HG02571 (cell line): ENCODE measurements at regions not wholly inside any gene's neighbourhood (a gene's known extent, or its start where the extent isn't known, plus 50 kb on each side); places are given as distances from the start of the nearest gene placed in this dataset.

Source experiments
- ATAC-seq: cut with Tn5 transposase; IDR thresholded peaks from one replicate; pipeline ENCODE4 v1.9.1; 2021; ENCODE audit warnings: mild to moderate bottlenecking, moderate library complexity; ENCODE audit not compliant: unreplicated experiment

DNA sequence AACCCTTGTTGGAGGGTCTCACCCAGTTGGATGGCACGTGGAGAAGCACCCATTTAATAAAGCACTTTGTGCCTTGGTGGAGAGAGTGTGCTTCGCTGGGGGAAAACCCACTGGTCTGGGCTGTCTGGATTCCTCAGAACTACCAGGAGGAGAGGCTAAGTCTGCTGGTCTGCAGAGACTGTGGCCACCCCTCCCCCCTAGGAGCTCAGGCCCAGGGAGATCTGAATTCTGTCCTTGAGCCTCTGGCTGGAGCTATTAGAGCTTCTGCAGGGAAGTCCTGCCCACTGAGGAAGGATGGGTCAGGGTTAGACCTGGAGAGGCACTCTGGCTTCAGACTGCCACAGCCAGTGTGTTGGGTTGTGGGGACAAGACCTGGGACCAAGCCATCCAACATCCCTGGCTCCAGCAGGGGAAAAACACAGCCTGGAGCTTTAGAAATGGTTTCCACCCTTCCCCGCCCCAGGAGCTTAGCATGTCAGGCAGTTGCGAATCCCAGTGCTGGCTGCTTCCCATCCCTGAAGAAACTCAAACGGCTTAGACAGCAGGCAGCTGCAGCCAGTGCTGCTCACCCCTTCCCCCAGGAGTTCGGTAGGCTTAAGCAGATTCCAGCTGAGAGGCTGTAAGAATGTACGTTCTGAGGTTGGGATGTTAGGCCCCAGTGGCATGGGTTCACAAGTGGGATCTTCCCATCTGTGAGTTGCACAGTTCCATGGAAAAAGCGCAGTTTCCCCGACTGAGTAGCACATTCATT, 288.3 kb downstream of the TGFB2 start:
- ATAC-seq = no peak

DNA sequence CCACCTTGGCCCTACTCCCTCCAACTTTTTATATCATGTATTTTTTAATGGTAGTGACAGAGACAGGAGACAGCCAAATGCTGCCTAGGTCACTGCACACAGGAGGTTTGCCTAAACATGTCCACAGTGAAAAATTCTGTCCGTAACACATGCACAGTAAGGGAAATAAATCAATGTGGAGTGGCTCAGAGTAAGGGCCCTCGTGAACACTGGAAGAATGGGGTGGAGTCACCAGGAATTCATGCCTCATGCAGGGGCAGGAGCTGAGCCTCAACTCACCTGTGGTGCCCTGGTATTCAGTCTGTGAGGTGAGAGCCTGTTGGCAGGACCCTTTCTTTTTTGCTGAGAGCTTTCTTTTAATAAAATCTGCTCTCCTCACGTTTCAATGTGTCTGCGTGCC, 289.1 kb downstream of the TGFB2 start:
- ATAC-seq = no peak

DNA sequence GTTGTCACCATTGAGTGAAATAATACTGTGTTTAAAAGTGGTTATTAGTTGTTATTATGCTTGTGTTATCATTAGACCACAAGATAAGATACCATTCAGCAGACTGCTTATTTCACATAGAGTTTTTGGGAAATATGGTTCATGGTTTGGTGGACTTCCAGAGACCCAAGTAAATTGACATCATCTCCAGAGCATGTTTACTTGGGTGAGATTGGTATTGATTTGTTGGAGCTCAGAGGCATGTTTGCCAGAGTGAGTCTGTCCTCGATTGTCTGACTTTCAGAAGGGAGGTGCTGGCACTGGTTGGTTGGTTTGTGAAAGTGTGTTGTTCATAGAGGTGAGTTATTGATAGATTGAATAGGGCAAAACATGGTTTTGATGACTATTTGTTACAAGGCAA, 291.4 kb downstream of the TGFB2 start:
- no peak for ATAC-seq

- no peak for ATAC-seq
These were observed 295.0 kb downstream of the TGFB2 start for GRCh38 chr1:218640173-218640572.

DNA sequence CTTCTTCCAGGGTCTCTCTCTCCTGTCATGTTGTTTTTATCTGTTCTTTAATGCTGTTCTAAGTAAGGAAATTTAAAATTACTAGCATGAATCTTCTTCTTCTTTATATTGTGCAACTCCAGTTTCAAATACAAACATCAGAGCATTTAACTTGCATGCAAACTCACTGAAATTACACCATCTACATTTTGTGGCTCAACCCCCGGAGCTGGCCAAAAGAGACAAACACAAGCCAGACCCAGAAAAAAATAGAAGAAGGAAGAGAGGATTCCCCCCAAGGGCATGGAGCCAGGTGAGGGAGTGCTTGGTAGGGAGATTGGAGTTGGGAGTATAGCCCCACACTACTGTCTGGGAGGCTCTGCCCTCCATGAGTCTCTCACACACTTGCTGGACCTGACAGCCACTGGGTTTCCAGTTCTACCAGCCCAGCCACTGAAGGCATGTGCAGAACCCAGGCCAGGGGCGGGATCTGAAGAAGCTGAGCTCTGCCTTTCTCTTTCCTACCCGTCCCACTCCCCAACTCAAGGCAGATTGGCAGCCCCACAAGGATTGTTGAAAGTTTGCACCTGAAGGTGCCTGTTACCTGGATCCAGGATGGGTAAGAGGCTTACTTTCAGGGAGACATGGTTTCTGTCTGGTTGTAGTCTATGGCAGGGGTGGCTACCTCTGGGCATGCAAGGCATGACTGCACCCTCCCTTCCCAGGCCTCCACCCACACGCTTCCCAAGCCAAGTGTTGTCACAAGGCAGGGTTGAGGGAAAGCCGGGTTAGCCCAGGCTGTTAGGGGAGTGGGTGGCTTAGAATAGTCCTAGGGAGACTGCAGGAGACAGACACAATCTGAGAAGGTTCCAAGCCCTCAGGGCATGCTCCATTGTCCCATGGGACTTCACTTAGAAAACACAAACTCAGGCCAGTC, 297.2 kb downstream of the TGFB2 start:
- no peak for ATAC-seq

GRCh38 chr1:218643281-218643680, 298.1 kb downstream of the TGFB2 start:
- no peak for ATAC-seq

GRCh38 chr1:218643926-218644325, 298.8 kb downstream of the TGFB2 start:
- no peak for ATAC-seq

DNA sequence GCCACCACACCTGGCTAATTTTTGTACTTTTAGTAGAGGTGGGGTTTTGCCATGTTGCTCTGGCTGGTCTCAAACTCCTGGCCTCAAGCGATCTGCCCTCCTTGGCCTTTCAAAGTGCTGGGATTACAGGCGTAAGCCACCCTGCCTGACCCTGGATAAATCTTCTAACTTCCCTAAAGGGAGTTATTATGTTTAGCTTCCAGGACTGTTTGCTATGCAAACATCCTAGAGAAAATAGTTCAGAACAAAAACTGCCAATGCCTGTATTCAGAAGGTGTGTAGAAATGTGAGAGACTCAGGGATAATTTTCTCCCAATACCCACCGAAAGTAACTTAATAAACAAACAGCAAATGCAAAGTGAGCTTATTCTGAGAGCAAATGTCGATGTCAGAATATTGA, 301.2 kb downstream of the TGFB2 start:
- ATAC-seq = no peak

DNA sequence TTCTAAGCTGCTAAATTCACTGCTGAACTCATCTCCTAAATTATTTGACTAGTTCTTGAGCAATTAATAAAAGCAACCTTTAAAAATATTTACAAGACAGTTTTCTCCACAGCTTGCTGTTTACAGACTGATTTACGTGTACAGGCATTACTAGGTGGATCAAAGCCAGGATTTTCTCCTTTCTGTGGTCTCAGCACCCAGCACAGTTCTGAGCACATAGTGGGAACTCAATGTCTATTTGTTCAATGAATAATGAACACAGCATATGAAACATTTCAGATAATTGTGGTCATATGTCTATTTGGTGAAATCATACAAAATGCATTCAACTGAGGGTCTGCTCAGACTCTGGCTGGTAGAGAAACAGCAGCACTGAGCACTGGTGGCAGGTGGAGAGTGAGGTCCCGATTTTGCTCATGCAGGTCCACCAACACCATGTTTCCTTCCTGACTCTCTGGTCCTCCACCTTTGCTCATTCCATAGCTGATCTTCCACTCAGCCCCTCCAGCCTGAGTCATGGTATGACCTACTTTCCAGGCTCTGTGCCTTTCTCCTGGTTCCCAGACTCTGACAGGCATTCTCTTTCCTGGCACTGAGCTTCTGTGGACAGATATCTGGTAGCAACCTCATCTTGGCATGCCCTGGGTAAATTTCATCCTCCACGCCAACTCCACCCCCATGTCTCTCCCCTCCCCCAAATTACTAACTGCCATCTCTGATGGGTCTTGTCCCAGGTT, 311.3 kb downstream of the TGFB2 start:
- ATAC-seq = no peak

DNA sequence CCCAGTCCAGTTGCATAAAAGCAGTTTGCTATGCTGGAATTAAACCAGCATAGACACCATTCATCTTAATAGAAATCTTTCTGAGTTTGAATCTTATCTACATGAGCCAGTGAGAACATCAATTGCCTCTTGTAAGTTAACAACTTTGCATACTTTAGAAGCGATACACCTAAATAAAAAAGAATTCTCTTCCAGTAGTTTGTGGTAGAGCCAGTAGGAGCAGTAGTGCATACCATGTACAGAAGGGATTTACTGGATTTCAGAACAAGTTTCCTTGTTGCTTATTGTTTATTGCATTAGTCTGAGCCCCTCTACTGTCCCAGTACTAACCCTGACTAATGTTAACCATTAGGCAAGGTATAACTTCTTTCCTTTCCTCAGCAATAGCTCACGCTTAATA, 313.1 kb downstream of the TGFB2 start:
- ATAC-seq = no peak

DNA sequence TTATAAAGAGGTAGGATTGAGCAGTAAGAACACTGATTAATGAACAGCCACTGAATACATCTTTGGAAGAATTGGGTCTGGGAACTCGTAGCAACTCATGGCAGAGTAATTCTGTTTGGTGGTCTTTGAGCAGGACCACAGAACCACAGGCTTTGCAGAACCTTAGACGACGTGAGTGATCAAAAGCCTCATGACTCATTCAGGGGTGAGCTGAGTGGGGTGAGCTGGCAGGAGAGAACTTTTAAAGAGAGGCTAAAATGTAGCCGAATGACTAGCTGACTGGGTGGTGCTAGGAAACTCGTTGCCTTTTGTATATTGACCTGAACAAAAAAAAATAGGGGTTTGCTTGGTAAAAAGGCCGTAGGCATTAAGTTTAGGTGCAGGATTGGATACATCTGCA, 313.8 kb downstream of the TGFB2 start:
- no peak for ATAC-seq

DNA sequence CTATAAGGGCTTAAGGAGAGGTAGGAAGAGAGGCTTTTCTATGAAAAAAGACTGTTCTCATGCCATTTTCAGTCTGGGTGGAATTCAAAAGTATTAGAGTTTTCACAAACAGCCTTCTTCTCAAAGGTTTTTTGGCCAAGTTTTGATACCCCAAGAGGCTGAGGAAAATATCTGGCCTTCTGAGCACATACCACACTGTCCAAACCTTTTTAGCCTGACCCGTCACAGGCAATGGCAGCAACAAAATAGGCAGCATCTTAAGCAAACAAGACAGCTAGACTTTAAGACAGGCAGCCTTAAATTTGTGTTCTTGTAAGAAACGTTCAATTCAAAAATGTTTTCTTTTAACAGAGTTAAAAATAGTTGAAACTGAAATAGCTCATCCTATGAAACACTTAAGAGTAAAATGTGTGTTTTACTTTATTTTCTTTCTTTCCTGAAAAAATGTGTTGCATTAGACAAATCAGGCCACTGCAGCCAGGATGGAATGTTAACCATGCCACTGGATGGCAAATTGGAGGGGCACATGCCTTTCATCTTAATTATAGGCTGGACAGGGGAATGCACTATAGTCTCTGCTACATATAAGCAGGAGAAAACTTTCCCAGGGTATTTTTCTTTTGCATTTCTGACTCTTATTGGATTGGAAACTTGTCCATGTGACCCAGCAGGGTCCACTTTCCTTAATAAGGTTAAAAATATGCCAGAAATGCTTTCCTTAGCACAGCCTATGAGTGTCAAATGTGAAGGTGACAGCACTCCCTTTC, 315.0 kb downstream of the TGFB2 start:
- ATAC-seq = no peak

- no peak for ATAC-seq
These were observed 315.5 kb downstream of the TGFB2 start for GRCh38 chr1:218660678-218661053.

DNA sequence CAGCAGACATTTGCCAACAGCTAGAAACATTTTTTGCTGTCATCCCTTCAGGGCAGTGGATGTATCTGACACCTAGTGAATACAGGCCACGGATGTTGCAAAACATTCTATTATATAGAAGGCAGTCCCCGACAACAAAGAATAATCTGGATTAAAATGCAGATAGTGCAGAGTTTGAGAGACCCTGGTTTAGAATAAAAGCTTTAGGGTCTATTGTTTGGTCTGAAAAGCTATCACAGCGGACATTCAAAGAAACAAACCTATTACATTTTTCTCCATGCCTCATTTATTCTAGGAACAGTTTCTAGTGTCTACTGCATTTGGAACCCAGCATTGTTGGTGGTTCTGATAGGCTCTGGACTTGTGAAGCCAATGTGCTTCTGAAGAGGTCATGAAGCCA, 316.3 kb downstream of the TGFB2 start:
- no peak for ATAC-seq

DNA sequence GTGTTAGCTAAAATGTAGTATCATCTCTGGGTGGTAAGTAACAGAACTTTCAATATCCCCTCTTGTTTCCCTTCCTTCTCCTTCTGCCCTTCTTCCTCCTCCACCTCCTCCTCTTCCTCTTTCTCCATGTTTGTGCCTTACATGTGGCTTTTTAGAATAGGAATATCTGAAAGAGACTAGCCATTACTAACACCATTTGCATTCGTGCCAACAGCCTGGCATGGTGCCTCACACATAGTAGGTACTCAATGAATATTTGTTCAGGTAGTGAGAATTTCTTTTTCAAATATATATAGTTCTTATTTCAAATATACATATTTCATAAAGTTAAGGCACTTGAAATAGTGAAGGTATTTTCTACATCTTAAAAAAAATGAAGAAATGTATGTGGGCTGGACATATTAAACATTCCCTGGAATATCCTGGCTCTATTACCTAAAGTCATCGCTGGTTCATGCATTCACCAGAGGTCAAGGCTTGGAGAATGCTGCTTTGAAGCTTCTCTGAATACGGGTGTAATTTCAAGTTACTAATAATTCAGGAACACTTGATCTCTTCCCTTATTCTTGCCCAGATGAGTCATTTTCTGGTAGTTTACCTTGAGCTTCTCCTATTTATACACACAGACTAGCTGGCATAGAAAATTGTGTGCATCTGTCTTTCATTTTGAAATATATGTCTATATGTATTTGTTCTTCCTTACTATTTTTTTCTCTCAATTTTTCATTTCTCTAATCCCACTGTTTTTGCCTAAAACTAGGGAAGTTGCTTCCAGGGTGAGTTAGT, 319.4 kb downstream of the TGFB2 start:
- no peak for ATAC-seq

- ATAC-seq = no peak
These were observed 320.1 kb downstream of the TGFB2 start for GRCh38 chr1:218665221-218665620.

GRCh38 chr1:218666263-218666662, 321.1 kb downstream of the TGFB2 start:
- ATAC-seq = no peak

DNA sequence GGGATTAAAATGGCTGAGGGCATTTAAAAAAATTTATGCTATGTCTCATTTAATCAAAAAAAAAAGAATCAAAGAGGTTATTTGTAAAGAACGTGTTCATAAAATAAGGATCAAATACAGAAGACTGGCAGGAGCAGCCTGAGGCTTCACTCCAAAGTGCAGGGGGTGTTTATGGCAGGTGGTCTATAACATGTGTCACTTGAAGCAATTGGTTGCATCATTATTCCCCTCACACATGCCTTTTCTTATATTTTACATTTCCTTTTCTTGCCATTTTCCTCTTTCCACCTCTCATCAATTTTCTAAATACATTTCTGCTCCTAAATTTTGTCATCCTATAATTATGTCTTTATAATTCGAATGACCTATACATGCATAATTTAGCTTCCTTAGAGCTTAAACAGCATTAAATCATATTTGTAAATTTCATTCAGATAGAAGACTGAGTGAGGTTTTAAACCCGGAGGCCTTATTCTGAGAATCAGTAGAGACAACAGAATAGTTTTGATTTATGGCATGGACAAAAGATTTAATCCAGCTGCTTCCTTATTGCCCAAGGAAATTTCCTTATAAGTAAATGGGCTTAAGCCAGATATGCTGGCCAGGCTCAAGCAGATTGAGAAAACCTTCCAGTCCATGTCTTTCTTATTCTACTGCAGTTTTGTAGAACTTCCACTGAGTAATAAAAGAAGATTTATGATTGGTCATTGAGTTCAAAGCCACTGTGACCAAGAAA, 322.8 kb downstream of the TGFB2 start:
- no peak for ATAC-seq

- no peak for ATAC-seq
These were observed 324.3 kb downstream of the TGFB2 start for GRCh38 chr1:218669431-218669830.
